GM23338 (cell line): ENCODE measurements at regions not wholly inside any gene's neighbourhood (a gene's known extent, or its start where the extent isn't known, plus 50 kb on each side); places are given as distances from the start of the nearest gene placed in this dataset.

Source experiments
- CREB1 ChIP-seq: fragments of 250-450 bp; sonication (Bioruptor Pico); IDR thresholded peaks from 2 replicates; pipeline ENCODE4 v1.5.0; 2020; ENCODE audit warnings: low read depth, mild to moderate bottlenecking, moderate library complexity
- CTCF ChIP-seq, 2 experiments: fragments of 200-600 bp in 1 of 2; sonication (generic) in 1 of 2; conservative IDR thresholded peaks; 2 replicates each; pipeline versions ENCODE4 v1.5.1 to v1.6.1; 2016 to 2017; ENCODE audit warnings: antibody characterized with exemption in 2 of 2, low read depth in 2 of 2, mild to moderate bottlenecking in 2 of 2, moderate library complexity in 1 of 2
- EZH2 ChIP-seq: fragments of 200-600 bp; sonication (generic); IDR thresholded peaks from one replicate; pipeline ENCODE4 v1.8.0; 2017; ENCODE audit warnings: antibody characterized with exemption, mild to moderate bottlenecking, low read depth; ENCODE audit not compliant: unreplicated experiment
- EZH2phosphoT487 ChIP-seq: fragments of 200-600 bp; sonication (generic); IDR thresholded peaks from one replicate; pipeline ENCODE4 v1.8.1; 2018; ENCODE audit warnings: antibody characterized with exemption; ENCODE audit not compliant: unreplicated experiment
- JUNB ChIP-seq: IDR thresholded peaks from one replicate; pipeline ENCODE4 v1.6.1; 2016; ENCODE audit warnings: antibody characterized with exemption; ENCODE audit not compliant: unreplicated experiment
- NANOG ChIP-seq: IDR thresholded peaks from 2 replicates; pipeline ENCODE4 v1.6.1; 2016; ENCODE audit warnings: antibody characterized with exemption, borderline replicate concordance
- POLR2AphosphoS5 ChIP-seq: IDR thresholded peaks from 2 replicates; pipeline ENCODE4 v1.6.1; 2016; ENCODE audit warnings: antibody characterized with exemption, low read depth
- STAT1 ChIP-seq: IDR thresholded peaks from one replicate; pipeline ENCODE4 v1.6.1; 2016; ENCODE audit warnings: antibody characterized with exemption; ENCODE audit not compliant: unreplicated experiment
- ZNF331 ChIP-seq: fragments of 250-450 bp; sonication (Bioruptor Pico); IDR thresholded peaks from 2 replicates; pipeline ENCODE4 v1.5.0; 2020; ENCODE audit warnings: low read depth, mild to moderate bottlenecking, moderate library complexity
- ZNF462 ChIP-seq: fragments of 250-450 bp; sonication (Bioruptor Pico); IDR thresholded peaks from 2 replicates; pipeline ENCODE4 v1.5.0; 2020; ENCODE audit warnings: mild to moderate bottlenecking, moderate library complexity
- TF ChIP-seq, protein P1 (sequence below): IDR thresholded peaks from 2 replicates; pipeline ENCODE4 v1.6.1; 2016; ENCODE audit warnings: antibody characterized with exemption
- TF ChIP-seq, protein P2 (sequence below): IDR thresholded peaks from one replicate; pipeline ENCODE4 v1.6.1; 2018; ENCODE audit warnings: antibody characterized with exemption; ENCODE audit not compliant: unreplicated experiment

- TF ChIP-seq CTCF (conservative IDR thresholded peaks at IDR 0.05; ENCODE audit: low read depth in 2 of 2) (no peak), POLR2AphosphoS5 (no peak), EZH2 (no peak), EZH2phosphoT487 (no peak), CREB1 (no peak), JUNB (no peak), STAT1 (no peak), NANOG (no peak), ZNF331 (no peak), ZNF462 (CRISPR knock-in tag) (no peak)
- TF ChIP-seq, protein P1, sequence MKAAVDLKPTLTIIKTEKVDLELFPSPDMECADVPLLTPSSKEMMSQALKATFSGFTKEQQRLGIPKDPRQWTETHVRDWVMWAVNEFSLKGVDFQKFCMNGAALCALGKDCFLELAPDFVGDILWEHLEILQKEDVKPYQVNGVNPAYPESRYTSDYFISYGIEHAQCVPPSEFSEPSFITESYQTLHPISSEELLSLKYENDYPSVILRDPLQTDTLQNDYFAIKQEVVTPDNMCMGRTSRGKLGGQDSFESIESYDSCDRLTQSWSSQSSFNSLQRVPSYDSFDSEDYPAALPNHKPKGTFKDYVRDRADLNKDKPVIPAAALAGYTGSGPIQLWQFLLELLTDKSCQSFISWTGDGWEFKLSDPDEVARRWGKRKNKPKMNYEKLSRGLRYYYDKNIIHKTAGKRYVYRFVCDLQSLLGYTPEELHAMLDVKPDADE = no peak
- TF ChIP-seq, protein P2, sequence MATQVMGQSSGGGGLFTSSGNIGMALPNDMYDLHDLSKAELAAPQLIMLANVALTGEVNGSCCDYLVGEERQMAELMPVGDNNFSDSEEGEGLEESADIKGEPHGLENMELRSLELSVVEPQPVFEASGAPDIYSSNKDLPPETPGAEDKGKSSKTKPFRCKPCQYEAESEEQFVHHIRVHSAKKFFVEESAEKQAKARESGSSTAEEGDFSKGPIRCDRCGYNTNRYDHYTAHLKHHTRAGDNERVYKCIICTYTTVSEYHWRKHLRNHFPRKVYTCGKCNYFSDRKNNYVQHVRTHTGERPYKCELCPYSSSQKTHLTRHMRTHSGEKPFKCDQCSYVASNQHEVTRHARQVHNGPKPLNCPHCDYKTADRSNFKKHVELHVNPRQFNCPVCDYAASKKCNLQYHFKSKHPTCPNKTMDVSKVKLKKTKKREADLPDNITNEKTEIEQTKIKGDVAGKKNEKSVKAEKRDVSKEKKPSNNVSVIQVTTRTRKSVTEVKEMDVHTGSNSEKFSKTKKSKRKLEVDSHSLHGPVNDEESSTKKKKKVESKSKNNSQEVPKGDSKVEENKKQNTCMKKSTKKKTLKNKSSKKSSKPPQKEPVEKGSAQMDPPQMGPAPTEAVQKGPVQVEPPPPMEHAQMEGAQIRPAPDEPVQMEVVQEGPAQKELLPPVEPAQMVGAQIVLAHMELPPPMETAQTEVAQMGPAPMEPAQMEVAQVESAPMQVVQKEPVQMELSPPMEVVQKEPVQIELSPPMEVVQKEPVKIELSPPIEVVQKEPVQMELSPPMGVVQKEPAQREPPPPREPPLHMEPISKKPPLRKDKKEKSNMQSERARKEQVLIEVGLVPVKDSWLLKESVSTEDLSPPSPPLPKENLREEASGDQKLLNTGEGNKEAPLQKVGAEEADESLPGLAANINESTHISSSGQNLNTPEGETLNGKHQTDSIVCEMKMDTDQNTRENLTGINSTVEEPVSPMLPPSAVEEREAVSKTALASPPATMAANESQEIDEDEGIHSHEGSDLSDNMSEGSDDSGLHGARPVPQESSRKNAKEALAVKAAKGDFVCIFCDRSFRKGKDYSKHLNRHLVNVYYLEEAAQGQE = no peak
These were observed 403.5 kb upstream of the ANKRD30A start for GRCh38 chr10:36721871-36722270.
